Coronary artery (tissue), 2 donors: ENCODE measurements at regions not wholly inside any gene's neighbourhood (a gene's known extent, or its start where the extent isn't known, plus 50 kb on each side); places are given as distances from the start of the nearest gene placed in this dataset.

Source experiments
- DNase-seq: peaks from one replicate; pipeline ENCODE4 v3.0.0-alpha.2; 2017; ENCODE audit warnings: low spot score
- H3K27ac ChIP-seq, 2 donors: fragments of 200-600 bp; sonication (generic); one replicate each; pipeline ENCODE4 v1.5.1; 2016 to 2019
- H3K4me3 ChIP-seq: fragments of 200-600 bp; sonication (generic); 2 replicates; pipeline ENCODE4 v1.5.1; 2016; ENCODE audit warnings: mild to moderate bottlenecking, moderate library complexity
- TF ChIP-seq, protein P1 (sequence below): fragments of 200-600 bp; sonication (generic); IDR thresholded peaks from one replicate; pipeline ENCODE4 v1.5.1; 2019; ENCODE audit warnings: antibody characterized with exemption

DNA sequence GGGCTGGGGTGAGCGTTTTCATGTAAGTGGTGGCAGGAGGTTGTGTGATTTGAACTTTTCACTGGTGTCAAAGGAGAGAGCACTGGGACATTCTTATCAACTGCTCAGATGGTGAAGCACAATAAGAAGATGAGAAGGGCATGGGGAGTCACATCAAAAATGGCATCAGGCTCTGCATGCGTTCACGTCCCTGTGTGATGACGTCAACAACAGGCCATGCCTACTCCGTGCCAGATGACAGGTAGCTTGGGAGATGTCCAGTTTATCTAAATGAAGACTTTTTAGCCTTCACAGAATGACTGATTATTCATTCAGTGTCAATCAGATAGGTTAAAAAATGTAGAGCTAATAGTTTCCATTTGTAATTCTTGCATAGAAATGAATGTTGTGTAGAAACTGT, 264.3 kb upstream of the POM121L12 start:
- Histone ChIP-seq H3K27ac (no peak overlapping the region), H3K4me3 (no peak overlapping the region)
- TF ChIP-seq, protein P1, sequence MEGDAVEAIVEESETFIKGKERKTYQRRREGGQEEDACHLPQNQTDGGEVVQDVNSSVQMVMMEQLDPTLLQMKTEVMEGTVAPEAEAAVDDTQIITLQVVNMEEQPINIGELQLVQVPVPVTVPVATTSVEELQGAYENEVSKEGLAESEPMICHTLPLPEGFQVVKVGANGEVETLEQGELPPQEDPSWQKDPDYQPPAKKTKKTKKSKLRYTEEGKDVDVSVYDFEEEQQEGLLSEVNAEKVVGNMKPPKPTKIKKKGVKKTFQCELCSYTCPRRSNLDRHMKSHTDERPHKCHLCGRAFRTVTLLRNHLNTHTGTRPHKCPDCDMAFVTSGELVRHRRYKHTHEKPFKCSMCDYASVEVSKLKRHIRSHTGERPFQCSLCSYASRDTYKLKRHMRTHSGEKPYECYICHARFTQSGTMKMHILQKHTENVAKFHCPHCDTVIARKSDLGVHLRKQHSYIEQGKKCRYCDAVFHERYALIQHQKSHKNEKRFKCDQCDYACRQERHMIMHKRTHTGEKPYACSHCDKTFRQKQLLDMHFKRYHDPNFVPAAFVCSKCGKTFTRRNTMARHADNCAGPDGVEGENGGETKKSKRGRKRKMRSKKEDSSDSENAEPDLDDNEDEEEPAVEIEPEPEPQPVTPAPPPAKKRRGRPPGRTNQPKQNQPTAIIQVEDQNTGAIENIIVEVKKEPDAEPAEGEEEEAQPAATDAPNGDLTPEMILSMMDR: no peak
- no peak for DNase-seq

DNA sequence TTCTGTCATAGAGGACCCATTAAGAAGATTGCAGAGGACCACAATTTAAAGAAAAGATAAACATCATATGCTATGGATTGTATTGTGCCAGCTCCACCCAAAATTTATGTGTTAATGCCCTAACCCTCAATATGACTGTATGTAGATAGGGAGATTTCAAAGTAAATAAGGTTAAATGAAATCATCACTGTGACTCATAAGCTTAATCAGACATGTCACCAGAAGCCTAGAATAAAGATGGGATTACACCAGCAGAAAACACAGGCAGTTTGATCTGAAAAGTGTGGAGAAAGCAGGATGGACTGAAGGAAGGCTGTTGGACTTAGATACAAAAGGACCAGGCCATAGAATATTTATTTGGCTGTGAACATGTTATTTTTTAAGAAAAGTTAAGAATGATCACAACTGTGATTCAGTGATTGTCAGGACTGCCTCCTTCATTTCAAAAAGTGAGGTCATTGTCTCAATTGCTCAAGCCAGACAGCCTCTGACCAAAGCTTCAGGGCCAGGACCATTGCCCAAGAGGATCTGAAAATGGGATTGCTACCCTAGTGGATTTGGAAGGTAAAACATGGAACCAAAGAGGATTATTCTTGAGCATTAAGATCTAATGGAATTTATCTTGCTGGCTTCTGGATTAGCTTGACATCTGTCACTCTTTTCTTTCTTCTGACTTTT, 270.8 kb upstream of the POM121L12 start:
- DNase-seq: no peak
- Histone ChIP-seq H3K4me3 (no peak overlapping the region), H3K27ac (no peak overlapping the region)
- TF ChIP-seq, protein P1: no peak

DNA sequence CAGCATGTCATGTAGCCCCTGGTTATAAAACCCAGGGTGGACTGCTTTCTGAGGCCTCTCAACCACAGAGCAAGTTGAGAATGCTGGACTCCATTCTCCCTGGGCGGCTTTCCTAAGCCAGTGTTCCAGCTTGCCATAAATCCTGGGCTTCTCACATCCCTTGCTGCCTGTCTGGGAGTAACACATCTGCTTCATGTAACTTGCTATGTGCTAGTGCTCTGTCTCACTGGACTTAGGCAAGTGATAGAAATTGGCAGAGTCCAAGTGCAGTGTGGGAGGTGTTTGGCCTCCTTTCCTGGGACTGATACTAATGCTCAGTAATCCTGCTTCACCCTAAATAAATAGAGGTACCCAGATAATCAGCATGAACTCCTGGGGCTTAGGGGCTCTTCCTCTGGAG, 277.1 kb upstream of the POM121L12 start:
- TF ChIP-seq, protein P1: no peak
- DNase-seq: no peak
- Histone ChIP-seq H3K27ac (no peak overlapping the region), H3K4me3 (no peak overlapping the region)

DNA sequence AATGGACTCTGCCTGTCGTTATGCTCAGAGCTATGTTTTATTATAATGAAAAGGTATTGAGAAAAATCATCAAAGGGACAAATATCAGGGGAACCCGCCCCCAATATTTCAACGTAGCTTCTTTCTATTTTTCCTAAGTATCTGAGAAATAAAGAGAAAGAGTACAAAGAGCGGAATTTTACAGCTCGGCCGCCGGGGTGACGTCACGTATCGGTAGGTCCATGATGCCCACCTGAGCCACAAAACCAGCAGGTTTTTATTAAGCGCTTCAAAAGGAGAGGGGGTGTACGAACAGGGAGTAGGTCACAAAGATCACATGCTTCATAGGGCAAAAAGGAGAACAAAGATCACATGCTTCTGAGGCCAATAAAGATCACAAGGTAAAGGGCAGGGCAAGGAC, 281.6 kb upstream of the POM121L12 start:
- H3K4me3 ChIP-seq: no peak overlapping the region
- no peak for DNase-seq
- H3K27ac ChIP-seq: no peak overlapping the region
- TF ChIP-seq, protein P1: no peak

DNA sequence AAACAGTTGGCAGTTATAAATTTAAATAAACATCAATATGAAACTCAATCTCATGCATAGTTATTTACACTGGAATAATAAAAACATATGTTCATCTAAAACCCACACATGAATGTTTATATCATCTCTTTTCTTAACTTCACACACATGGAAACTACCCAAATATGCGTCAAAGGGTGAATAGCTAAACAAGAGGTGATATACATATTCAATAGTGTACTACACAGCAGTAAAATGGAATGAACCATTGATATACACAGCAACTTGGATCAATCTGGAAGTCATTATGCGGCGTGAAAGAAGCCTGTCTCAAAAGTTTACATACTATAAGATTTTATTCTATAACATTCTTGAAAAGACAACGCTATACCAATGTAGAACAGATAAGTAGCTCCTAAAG, 282.5 kb upstream of the POM121L12 start:
- DNase-seq: no peak
- TF ChIP-seq, protein P1: no peak
- H3K4me3 ChIP-seq: no peak overlapping the region
- no peak overlapping the region for H3K27ac ChIP-seq

DNA sequence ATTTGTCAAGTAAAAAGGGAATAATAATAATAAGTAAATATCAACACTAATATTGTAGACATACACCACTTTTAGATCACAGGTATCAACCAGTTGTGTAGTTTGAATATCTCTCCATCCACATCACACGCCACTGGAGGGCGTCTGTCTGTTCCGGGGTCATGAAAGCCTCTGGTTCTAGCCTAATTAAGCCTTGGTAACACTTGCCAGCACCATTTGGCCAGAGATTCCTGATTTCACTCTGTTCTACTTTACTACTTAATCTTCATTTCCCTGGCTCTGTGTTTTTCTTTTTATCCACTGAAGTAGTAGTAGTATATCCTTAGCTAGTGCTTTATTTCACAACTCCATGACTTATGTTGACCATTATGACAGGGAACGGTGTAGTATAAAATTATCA, 285.6 kb upstream of the POM121L12 start:
- TF ChIP-seq, protein P1: no peak
- Histone ChIP-seq H3K4me3 (no peak overlapping the region), H3K27ac (no peak overlapping the region)
- no peak for DNase-seq

DNA sequence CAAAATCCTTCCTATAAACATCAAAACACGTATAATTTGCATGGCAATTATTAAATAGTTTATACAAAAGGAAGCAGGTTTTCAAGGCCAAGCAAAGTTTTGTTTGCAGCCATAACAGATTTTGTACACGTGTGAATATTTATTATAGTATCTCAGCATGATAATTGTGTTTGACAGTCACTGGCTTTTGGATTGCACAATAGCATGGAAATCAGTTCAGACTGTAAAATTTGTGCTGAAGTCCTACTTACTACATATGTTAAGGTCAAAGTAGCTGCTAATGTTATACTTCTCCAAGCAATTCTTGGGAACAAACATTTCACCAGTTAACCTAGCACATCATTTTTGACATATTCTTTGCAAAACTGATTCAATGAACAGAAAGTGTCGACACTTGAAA, 287.6 kb upstream of the POM121L12 start:
- Histone ChIP-seq H3K27ac (no peak overlapping the region), H3K4me3 (no peak overlapping the region)
- no peak for DNase-seq
- TF ChIP-seq, protein P1: no peak
